ENCODE measurements at regions not wholly inside any gene's neighbourhood (a gene's known extent, or its start where the extent isn't known, plus 50 kb on each side); places are given as distances from the start of the nearest gene placed in this dataset.

DNA sequence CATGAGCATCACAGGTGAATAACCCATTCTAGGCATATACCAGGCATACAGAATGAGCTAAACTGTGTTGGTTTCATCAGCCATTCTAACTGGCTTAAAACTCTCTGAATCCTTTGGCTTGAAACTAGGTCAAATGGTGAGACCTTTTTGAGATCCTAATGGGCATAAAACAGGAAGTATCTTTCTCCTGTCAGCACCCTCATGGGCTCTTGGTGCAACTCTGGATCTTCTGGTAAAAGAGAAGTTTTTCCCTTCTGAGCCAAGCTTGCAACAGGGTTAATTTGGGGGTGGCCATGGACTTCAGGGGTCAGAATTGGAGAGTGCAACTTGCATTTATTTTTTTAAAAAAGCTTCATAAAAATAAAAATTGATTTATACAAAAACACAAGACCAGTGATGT, 67.9 kb upstream of the GRAMD1B start:
- no peaks in the 10 kb centered on the region for H3K9me3 ChIP-seq (ENCODE audit: control insufficient read depth, insufficient read depth, low read length)
- peaks cover 12% of the 10 kb centered on the region for H3K4me1 ChIP-seq (ENCODE audit: control insufficient read depth, insufficient read depth, low read length)
- no peak overlapping the region for H3K4me3 ChIP-seq (ENCODE audit: low read depth, low read length)
- H3K9ac ChIP-seq (ENCODE audit: low read depth, low read length), result no peak overlapping the region
- peaks cover 55% of the 10 kb centered on the region for H3K27me3 ChIP-seq (ENCODE audit: control insufficient read depth, insufficient read depth, low read length)
- H3K27ac ChIP-seq (ENCODE audit: low read depth, low read length), result no peak overlapping the region
- H3K36me3 ChIP-seq (ENCODE audit: control insufficient read depth, insufficient read depth, low read length), result no peaks in the 10 kb centered on the region

DNA sequence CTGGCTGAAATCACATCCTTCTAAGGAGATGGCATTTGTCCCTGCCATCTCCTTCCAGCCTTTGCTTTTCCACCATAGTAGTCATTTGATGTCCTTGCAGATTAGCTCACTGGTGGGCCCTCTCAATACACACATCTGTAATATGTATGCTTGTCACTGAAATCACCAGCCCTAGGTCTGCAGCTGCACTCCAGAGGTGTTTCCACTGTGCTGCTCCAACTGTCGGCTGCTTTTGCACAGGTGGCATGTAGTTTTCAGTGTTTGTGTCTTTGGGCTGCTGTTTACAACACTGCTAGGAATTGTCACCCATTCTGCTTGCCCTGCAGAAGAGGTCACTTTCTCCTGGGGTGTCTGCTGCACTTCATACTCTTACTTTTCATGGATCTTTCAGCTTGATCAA, 69.0 kb upstream of the GRAMD1B start:
- Histone ChIP-seq H3K9ac (ENCODE audit: low read depth, low read length) (no peak overlapping the region), H3K9me3 (ENCODE audit: control insufficient read depth, insufficient read depth, low read length) (no peaks in the 10 kb centered on the region), H3K27me3 (ENCODE audit: control insufficient read depth, insufficient read depth, low read length) (peaks cover 64% of the 10 kb centered on the region), H3K4me1 (ENCODE audit: control insufficient read depth, insufficient read depth, low read length) (peaks cover 8% of the 10 kb centered on the region), H3K27ac (ENCODE audit: low read depth, low read length) (no peak overlapping the region), H3K4me3 (ENCODE audit: low read depth, low read length) (no peak overlapping the region), H3K36me3 (ENCODE audit: control insufficient read depth, insufficient read depth, low read length) (no peaks in the 10 kb centered on the region)

DNA sequence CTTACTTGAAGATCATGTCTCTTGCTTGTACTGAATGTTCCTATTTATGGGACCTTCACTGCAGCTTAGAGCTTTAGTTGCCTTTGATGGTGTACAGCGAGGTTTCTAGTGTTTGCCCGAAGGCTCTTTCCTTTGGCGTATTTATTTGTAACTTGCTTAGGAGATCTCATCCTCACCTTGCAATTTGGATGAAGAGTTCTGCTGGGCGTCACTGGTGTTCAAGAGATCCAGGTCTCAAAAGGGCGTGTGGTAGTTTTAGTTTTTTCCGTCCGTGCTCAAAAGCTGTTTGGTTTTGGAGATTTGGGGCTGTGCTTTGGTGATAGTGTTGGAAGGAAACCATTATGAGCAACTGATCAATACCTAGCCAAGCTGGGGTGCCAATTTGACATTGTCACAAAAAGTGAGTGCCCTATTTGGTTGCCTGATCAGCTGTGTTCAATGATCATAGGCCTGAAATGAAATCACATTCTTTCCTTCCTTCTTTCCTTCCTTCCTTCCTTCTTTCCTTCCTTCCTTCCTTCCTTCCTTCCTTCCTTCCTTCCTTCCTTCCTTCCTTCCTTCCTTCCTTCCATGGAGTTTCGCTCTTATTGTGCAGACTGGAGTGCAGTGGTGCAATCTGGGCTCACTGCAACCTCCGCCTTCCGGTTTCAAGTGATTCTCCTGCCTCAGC, 69.7 kb upstream of the GRAMD1B start:
- Histone ChIP-seq H3K4me1 (ENCODE audit: control insufficient read depth, insufficient read depth, low read length) (peaks cover under 1% of the 10 kb centered on the region; the same call in 1 of the 2 replicates), H3K9me3 (ENCODE audit: control insufficient read depth, insufficient read depth, low read length) (no peaks in the 10 kb centered on the region), H3K36me3 (ENCODE audit: control insufficient read depth, insufficient read depth, low read length) (no peaks in the 10 kb centered on the region), H3K27me3 (ENCODE audit: control insufficient read depth, insufficient read depth, low read length) (peaks cover 64% of the 10 kb centered on the region), H3K9ac (ENCODE audit: low read depth, low read length) (no peak overlapping the region), H3K4me3 (ENCODE audit: low read depth, low read length) (no peak overlapping the region), H3K27ac (ENCODE audit: low read depth, low read length) (no peak overlapping the region)

DNA sequence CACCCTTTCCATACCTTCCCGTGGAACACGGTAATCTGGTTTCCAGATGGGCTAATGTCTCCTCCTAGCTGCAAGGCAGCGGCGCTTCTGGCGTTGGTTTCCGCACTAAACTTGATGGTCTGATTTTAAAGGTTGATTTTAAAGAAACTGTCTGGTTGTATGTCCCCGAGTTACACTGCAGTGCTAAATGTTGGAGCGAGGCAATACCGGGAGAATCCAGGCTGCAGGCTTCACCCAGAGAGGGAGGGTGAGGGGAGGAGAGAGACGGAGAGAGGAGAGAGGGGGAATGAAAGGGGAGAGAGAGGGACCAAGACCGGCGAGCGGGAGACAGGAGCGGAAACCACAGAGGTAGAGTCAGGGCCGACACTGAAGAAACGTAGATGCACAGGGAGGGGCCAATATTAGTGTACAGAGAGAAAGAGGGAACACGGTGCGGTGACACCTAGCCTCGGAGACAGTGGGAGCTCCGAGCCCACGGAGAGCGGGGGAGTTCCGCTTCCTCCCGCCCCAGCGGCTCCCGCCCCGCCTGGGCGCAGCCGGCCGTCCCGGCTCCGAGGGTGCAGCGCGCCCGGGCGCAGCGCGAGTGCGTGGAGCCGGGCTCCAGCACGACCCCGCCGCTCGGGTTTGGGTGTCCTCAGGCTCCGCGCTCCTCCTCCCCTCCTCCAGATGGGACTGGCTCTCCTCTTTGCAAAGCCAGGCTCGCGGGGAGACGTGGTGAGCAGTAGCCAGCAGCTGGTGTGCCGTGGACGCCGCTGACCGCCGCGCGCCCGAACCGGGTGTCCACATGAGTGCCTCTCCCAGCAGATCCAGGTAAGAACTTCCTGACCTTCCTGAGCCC, 71.9 kb upstream of the GRAMD1B start:
- H3K9ac ChIP-seq (ENCODE audit: low read depth, low read length), result no peak overlapping the region; the same call in 1 of the 2 replicates
- H3K4me1 ChIP-seq (ENCODE audit: control insufficient read depth, insufficient read depth, low read length), result no peaks in the 10 kb centered on the region
- peak overlapping the region; percentile 87 for H3K4me3 ChIP-seq (ENCODE audit: low read depth, low read length)
- H3K27me3 ChIP-seq (ENCODE audit: control insufficient read depth, insufficient read depth, low read length), result peaks cover 60% of the 10 kb centered on the region
- no peaks in the 10 kb centered on the region for H3K9me3 ChIP-seq (ENCODE audit: control insufficient read depth, insufficient read depth, low read length)
- no peak overlapping the region for H3K27ac ChIP-seq (ENCODE audit: low read depth, low read length)
- no peaks in the 10 kb centered on the region for H3K36me3 ChIP-seq (ENCODE audit: control insufficient read depth, insufficient read depth, low read length)

DNA sequence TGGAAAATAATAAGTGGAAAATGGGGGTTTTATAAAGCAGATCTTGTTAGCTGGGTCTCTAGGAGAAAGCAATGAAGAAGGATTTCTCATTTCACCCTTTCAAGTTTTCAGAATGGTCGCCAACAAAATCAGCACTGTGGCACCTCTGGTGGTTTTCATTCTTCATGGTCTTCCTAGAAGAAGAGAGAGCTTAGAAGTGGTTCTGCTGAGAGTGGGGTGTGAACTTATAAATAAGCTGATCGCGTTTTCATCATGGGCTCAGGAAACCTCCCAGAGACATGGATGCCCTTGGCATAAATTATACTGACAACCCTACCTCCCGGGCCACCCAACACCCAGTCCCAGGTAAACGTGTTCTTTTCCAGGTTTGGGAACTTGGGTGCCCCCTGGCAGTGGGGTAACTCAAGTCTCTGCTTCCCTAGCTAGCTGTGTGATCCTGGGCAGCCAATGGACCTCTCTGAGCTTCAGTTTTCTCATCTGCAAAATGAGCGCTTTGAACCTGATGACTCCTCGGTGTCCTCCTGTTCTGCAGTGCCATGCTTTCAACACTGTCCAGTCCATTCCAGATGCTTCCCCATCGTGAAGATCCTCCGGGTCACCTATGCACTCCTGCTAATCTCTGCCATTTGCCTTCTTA, 72.6 kb upstream of the GRAMD1B start:
- Histone ChIP-seq H3K27ac (ENCODE audit: low read depth, low read length) (no peak overlapping the region), H3K9ac (ENCODE audit: low read depth, low read length) (no peak overlapping the region), H3K36me3 (ENCODE audit: control insufficient read depth, insufficient read depth, low read length) (no peaks in the 10 kb centered on the region), H3K27me3 (ENCODE audit: control insufficient read depth, insufficient read depth, low read length) (peaks cover 59% of the 10 kb centered on the region), H3K4me3 (ENCODE audit: low read depth, low read length) (peak overlapping the region; percentile 87), H3K4me1 (ENCODE audit: control insufficient read depth, insufficient read depth, low read length) (no peaks in the 10 kb centered on the region), H3K9me3 (ENCODE audit: control insufficient read depth, insufficient read depth, low read length) (no peaks in the 10 kb centered on the region)

DNA sequence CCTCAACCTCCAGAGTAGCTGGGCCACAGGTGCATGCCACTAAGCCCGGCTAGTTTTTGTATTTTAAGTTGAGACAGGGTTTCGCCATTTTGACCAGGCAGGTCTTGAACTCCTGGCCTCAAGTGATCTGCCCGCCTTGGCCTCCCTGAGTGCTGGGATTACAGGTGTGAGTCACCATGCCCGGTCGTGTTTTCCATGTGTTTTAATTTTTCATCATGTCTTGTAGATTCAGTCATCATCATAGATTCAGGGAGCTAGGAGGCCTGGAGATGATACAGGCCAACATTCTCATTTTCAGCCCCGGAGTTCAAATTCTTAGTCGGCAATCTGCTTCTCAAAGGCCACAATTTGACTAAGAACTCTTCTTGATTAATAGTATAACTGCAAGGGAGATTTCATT, 73.5 kb upstream of the GRAMD1B start:
- Histone ChIP-seq H3K9me3 (ENCODE audit: control insufficient read depth, insufficient read depth, low read length) (no peaks in the 10 kb centered on the region), H3K4me3 (ENCODE audit: low read depth, low read length) (no peak overlapping the region), H3K9ac (ENCODE audit: low read depth, low read length) (no peak overlapping the region), H3K4me1 (ENCODE audit: control insufficient read depth, insufficient read depth, low read length) (peaks cover 2% of the 10 kb centered on the region), H3K27ac (ENCODE audit: low read depth, low read length) (no peak overlapping the region), H3K36me3 (ENCODE audit: control insufficient read depth, insufficient read depth, low read length) (no peaks in the 10 kb centered on the region), H3K27me3 (ENCODE audit: control insufficient read depth, insufficient read depth, low read length) (peaks cover 50% of the 10 kb centered on the region)

DNA sequence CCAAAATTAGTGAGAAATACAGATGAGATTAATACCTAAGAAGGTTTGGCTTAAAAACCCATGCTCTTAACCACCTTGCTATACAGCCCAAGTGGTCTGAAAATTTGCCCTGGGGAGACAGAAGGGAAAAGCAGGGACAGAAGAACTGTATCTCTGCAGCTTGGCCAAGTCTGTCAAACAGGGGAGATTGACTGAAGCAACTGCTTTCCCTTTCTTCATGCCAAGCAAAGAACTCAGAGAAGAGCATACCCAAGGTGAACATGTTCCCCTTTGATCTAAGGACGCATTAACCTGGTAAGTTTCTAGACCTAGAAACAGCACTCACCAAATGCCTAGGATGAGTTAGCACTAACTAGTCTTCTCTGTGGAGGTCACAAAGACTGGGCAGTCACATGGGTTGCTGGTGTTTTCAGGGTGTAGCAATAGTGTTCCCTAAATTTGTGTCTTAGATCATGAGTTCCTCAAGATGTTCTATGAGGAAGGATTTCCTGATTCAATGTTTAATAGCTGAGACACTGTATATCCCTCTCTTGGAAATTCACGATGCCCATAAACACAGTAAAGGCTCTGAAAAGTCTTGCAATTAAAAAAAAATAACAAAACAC, 75.6 kb upstream of the GRAMD1B start:
- Histone ChIP-seq H3K36me3 (ENCODE audit: control insufficient read depth, insufficient read depth, low read length) (no peaks in the 10 kb centered on the region), H3K4me3 (ENCODE audit: low read depth, low read length) (no peak overlapping the region), H3K27me3 (ENCODE audit: control insufficient read depth, insufficient read depth, low read length) (peaks cover 32% of the 10 kb centered on the region)

DNA sequence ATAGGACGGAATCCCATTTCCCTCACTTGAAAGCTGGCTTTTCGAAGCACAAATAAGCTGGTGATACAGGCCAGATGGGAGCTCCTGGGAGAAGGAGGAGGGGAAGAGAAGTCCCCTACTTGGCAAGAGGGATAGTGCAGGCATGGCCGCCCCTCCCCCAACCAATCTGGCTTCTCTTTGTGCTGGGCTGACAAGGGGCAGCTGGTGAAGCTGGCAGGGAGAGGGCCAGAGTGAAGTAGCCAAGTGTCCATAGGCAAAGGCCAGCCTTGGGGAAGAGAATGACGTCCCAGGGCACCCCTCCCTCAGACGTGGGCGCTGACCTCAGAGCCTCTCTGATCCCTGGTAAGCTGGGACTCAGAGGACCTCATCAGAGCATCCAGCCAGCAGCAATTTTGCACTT, 78.7 kb upstream of the GRAMD1B start:
- Histone ChIP-seq H3K9ac (ENCODE audit: low read depth, low read length) (peak overlapping the region; percentile 18; the same call in 1 of the 2 replicates), H3K36me3 (ENCODE audit: control insufficient read depth, insufficient read depth, low read length) (no peaks in the 10 kb centered on the region), H3K4me1 (ENCODE audit: control insufficient read depth, insufficient read depth, low read length) (peaks cover 7% of the 10 kb centered on the region), H3K9me3 (ENCODE audit: control insufficient read depth, insufficient read depth, low read length) (no peaks in the 10 kb centered on the region), H3K27me3 (ENCODE audit: control insufficient read depth, insufficient read depth, low read length) (peaks cover 1% of the 10 kb centered on the region), H3K4me3 (ENCODE audit: low read depth, low read length) (no peak overlapping the region), H3K27ac (ENCODE audit: low read depth, low read length) (no peak overlapping the region)

More for the DNA sequence above, 75.6 kb upstream of the GRAMD1B start:
- Histone ChIP-seq H3K9ac (ENCODE audit: low read depth, low read length) (no peak overlapping the region), H3K9me3 (ENCODE audit: control insufficient read depth, insufficient read depth, low read length) (no peaks in the 10 kb centered on the region), H3K27ac (ENCODE audit: low read depth, low read length) (no peak overlapping the region), H3K4me1 (ENCODE audit: control insufficient read depth, insufficient read depth, low read length) (peaks cover 7% of the 10 kb centered on the region)

DNA sequence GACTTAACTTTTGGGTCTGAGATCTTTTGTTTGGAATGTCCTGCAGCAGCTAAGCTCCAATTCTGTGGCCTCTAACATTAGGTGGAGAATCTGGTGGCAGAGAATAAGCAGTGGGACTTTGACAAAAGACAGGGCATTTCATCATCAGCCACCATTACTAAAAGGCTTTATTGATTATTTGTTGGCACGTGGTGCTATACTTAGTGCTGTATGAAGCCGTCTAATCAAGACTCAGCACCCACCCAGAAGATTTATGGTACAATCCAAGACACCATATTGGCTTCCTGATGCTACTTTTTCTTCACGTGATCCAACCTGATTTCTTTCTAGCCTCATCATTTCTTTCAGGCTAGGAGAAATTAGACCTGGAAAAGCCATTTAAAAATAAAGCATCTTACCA, 80.7 kb upstream of the GRAMD1B start:
- no peaks in the 10 kb centered on the region; the same call in 1 of the 2 replicates for H3K27me3 ChIP-seq (ENCODE audit: control insufficient read depth, insufficient read depth, low read length)
- H3K36me3 ChIP-seq (ENCODE audit: control insufficient read depth, insufficient read depth, low read length), result no peaks in the 10 kb centered on the region
- no peak overlapping the region for H3K27ac ChIP-seq (ENCODE audit: low read depth, low read length)
- H3K4me1 ChIP-seq (ENCODE audit: control insufficient read depth, insufficient read depth, low read length), result peaks cover 7% of the 10 kb centered on the region
- H3K9ac ChIP-seq (ENCODE audit: low read depth, low read length), result no peak overlapping the region
- H3K4me3 ChIP-seq (ENCODE audit: low read depth, low read length), result no peak overlapping the region
- H3K9me3 ChIP-seq (ENCODE audit: control insufficient read depth, insufficient read depth, low read length), result no peaks in the 10 kb centered on the region

DNA sequence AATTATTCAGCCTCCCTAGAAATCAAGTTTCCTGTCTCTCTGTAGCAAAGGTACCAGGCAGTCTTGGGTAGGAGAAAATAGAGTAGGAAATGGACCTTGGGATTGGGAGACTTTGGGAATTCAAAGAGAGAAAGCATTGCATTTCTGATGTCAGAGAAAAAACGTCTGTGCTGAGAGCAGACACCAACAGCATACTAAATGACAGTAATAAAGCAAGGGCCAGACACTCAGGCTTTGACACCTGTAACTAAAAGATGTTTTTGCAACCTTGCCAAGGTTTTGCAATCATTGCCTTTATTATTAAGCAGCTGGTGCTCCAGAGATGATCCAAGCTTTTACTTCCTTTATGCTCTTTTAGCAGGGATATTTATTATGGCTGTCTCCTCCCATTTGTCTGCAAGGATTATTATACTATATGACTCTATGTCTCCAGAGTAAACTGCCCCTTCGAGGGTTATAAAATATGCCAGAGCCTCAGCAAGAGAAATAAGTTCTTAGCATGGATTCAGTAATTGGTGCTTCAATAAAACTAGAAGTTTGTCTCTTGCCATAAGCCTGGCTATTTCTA, 85.2 kb upstream of the GRAMD1B start:
- Histone ChIP-seq H3K27me3 (ENCODE audit: control insufficient read depth, insufficient read depth, low read length) (no peaks in the 10 kb centered on the region; the same call in 1 of the 2 replicates), H3K36me3 (ENCODE audit: control insufficient read depth, insufficient read depth, low read length) (no peaks in the 10 kb centered on the region), H3K4me3 (ENCODE audit: low read depth, low read length) (no peak overlapping the region), H3K9ac (ENCODE audit: low read depth, low read length) (no peak overlapping the region), H3K9me3 (ENCODE audit: control insufficient read depth, insufficient read depth, low read length) (no peaks in the 10 kb centered on the region), H3K27ac (ENCODE audit: low read depth, low read length) (no peak overlapping the region), H3K4me1 (ENCODE audit: control insufficient read depth, insufficient read depth, low read length) (no peaks in the 10 kb centered on the region)

Data from HUES48 (cell line).